Activated CD8-positive, alpha-beta T cell treated with anti-CD3 and anti-CD28 coated beads for 36 hours (primary cell): ENCODE measurements at regions not wholly inside any gene's neighbourhood (a gene's known extent, or its start where the extent isn't known, plus 50 kb on each side); places are given as distances from the start of the nearest gene placed in this dataset.

Source experiments
- ATAC-seq: fragments of 200-7000 bp; cut with Tn5 transposase; one replicate; pipeline ENCODE4 v1.10.0; 2021; ENCODE audit warnings: mild to moderate bottlenecking, moderate library complexity
- CTCF ChIA-PET: fragments of 350-600 bp; sonication (Branson Sonifier 250); formaldehyde crosslinking; loops from one replicate; lab custom pipeline; 2021; ENCODE audit warnings: antibody characterized with exemption; lab: Charles Lee
- POLR2A ChIA-PET: fragments of 350-600 bp; sonication (Branson Sonifier 250); formaldehyde crosslinking; loops from one replicate; lab custom pipeline; 2021; ENCODE audit warnings: antibody characterized with exemption; lab: Charles Lee
- DNase-seq: peaks from one replicate; pipeline ENCODE4 v3.0.0-alpha.2; 2020
- H3K27ac Mint-ChIP-seq: one replicate; pipeline ENCODE4 v1.8.0; 2021; ENCODE audit warnings: mild to moderate bottlenecking, mixed read lengths
- H3K27me3 Mint-ChIP-seq: one replicate; pipeline ENCODE4 v1.8.0; 2021; ENCODE audit warnings: mixed read lengths
- H3K36me3 Mint-ChIP-seq: one replicate; pipeline ENCODE4 v1.8.0; 2021; ENCODE audit warnings: low read depth, mixed read lengths
- H3K4me1 Mint-ChIP-seq: one replicate; pipeline ENCODE4 v1.8.0; 2021; ENCODE audit warnings: low read depth, mixed read lengths
- H3K4me3 Mint-ChIP-seq: one replicate; pipeline ENCODE4 v1.8.0; 2021; ENCODE audit warnings: mild to moderate bottlenecking, moderate library complexity, mixed read lengths
- H3K9me3 Mint-ChIP-seq: one replicate; pipeline ENCODE4 v1.8.0; 2021; ENCODE audit warnings: mixed read lengths
- intact Hi-C: fragments of 100-400 bp; cut with micrococcal nuclease; formaldehyde crosslinking; loops from one replicate; pipeline ENCODE4 v1.10.0; 2022
- TF ChIP-seq, protein P1 (sequence below): fragments of 200-600 bp; IDR thresholded peaks from one replicate; pipeline ENCODE4 v1.8.0; 2022; ENCODE audit warnings: antibody characterized with exemption, mild to moderate bottlenecking

DNA sequence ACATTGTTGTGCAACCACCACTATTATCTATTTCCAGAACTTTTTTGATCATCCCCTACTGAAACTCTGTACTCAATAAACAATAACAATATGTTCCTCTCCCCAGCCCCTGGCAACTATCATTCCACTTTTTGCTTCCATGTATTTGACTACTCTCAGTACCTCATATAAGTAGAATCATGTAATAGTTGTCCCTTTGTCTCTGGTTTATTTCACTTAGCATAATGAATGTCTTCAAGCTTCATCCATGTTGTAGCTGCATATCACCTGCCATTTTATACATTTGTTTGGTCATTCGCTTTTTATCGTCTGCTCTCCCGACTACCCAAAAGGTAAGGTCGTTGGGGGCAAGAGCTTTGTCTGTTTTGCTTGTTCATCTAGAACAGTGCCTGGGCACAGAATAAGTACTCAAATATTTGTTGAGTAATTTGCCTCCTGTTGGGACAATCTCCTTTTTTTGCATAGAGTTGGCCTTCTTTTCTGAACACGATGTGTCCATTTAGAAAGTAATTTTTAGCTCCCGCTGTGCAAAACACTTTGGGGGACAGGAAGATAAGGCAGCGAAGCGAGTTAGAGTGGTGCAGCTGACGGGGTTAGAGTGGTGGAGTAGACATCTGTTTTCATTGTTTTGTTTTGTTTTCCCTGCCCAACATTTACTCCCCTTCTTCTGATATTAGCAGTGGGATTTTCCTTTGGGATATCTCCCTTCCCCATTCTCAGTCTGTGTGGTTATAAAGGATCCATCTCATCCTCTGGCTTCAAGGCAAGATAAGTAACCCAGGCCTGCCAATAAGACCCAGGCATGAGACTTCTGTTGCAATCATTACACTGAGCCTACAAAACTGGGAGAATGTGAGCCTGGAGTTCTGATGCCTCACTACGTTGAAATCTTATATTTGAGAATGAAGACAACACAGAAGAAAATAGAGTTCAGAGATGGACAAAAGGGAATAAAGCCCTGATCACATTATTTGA is 83.4 kb upstream of the RNU6-1 start:
- ChIA-PET POLR2A (no interaction called here), CTCF (no interaction called here)
- peaks cover 1% of the 10 kb centered on the region for H3K9me3 Mint-ChIP-seq
- TF ChIP-seq, protein P1, sequence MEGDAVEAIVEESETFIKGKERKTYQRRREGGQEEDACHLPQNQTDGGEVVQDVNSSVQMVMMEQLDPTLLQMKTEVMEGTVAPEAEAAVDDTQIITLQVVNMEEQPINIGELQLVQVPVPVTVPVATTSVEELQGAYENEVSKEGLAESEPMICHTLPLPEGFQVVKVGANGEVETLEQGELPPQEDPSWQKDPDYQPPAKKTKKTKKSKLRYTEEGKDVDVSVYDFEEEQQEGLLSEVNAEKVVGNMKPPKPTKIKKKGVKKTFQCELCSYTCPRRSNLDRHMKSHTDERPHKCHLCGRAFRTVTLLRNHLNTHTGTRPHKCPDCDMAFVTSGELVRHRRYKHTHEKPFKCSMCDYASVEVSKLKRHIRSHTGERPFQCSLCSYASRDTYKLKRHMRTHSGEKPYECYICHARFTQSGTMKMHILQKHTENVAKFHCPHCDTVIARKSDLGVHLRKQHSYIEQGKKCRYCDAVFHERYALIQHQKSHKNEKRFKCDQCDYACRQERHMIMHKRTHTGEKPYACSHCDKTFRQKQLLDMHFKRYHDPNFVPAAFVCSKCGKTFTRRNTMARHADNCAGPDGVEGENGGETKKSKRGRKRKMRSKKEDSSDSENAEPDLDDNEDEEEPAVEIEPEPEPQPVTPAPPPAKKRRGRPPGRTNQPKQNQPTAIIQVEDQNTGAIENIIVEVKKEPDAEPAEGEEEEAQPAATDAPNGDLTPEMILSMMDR: no peak
- no peaks in the 10 kb centered on the region for H3K4me1 Mint-ChIP-seq
- no peaks in the 10 kb centered on the region for H3K36me3 Mint-ChIP-seq
- H3K27ac Mint-ChIP-seq: no peak overlapping the region
- no peak for DNase-seq
- ATAC-seq: no peak
- no peak overlapping the region for H3K4me3 Mint-ChIP-seq
- H3K27me3 Mint-ChIP-seq: no peaks in the 10 kb centered on the region
- intact Hi-C loops: no loop called here

DNA sequence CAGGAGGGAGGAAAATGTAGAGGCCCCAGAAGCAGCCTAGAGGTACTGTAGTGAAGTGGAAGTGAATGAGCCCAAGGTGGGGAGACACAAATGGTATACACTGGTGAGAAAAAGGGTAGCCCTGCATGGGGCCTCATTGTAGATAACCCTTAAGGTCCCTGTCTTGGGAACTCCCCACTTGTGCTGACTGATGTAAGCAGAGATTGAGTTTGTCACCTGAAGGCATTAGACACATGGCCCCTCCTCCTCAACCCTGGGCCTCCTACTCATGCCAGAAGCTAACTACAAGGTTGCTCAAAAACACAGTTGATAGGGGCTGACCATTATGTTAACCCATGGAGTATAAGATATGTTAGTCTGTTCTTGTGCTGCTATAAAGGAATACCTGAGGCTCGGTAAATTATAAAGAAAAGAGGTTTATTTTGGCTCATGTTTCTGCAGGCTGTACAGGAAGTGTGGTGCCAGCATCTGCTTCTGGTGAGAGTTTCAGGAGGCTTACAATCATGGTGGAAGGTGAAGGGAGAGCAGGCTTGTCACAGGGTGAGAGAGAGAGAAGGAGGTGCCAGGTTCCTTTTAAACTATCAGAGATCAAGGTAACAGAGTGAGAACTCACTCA is 84.6 kb upstream of the RNU6-1 start:
- ChIA-PET POLR2A (no interaction called here), CTCF (no interaction called here)
- H3K4me3 Mint-ChIP-seq: no peak overlapping the region
- no peaks in the 10 kb centered on the region for H3K36me3 Mint-ChIP-seq
- TF ChIP-seq, protein P1: no peak
- H3K9me3 Mint-ChIP-seq: peaks cover 1% of the 10 kb centered on the region
- DNase-seq (no peak), ATAC-seq (peak; percentile 27)
- no peaks in the 10 kb centered on the region for H3K27me3 Mint-ChIP-seq
- intact Hi-C loops: no loop called here
- H3K4me1 Mint-ChIP-seq: no peaks in the 10 kb centered on the region
- H3K27ac Mint-ChIP-seq: no peak overlapping the region

DNA sequence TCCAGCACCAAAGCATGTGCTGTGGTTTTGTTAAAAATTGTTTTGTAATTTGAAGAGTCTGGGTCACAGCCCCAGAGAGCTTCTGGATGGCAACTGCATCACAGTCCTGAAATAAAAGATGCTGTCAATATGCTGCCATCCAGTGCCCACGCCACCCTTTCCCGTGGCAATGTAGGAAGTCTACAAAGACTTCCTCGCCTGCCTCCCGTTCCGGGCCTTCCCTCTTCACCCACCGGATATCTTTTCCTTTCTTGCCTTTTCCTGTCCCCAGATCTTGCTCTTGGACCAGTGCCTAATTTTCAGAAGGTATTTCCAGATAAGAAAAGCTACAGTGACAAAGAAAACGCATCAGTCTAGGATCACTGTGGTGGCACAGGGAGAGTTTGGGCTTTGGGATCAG is 85.3 kb upstream of the RNU6-1 start:
- intact Hi-C loops: no loop called here
- DNase-seq: no peak
- Mint-ChIP-seq H3K9me3 (peaks cover 1% of the 10 kb centered on the region), H3K36me3 (no peaks in the 10 kb centered on the region), H3K4me1 (no peaks in the 10 kb centered on the region), H3K27ac (no peak overlapping the region), H3K4me3 (no peak overlapping the region), H3K27me3 (no peaks in the 10 kb centered on the region)
- ChIA-PET CTCF (interaction anchor here (0.8 kb wide), 1 partner anchor 21 kb away, joined by 3 read pairs; no protein-coding TSS in a partner anchor), POLR2A (no interaction called here)
- TF ChIP-seq, protein P1: no peak
- ATAC-seq: no peak

DNA sequence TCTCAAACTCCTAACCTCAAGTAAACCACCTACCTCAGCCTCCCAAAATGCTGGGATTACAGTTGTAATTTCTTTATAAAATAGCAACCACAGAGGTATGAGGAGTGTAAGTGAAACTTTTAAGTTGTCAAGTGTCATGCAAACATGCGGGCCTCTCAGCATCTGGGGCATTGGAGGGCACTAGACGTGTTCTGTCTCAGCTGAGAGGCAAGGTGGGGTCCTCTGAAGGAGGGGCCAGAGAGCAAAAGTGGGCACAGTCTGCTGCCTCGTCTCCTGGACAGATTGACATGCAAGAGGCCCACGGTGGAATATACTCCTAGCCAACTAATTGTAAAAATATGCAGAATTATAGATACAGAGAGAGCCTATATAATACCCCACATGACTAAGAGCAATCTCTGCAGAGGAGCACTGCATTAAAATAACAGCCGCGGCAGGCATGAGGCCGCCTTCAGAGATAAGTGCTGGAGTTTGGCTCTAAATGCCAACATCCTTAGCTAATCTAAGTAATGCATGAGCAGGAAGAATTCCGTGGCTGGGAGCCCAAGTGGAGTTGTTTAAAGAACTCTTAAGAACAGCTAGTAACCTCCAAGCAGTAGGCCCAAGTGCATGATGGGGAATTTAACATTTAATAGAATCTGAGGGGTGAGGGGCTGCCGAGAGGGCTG is 87.8 kb upstream of the RNU6-1 start:
- Mint-ChIP-seq H3K36me3 (no peaks in the 10 kb centered on the region), H3K9me3 (peaks cover 1% of the 10 kb centered on the region), H3K4me3 (no peak overlapping the region), H3K27ac (no peak overlapping the region), H3K27me3 (no peaks in the 10 kb centered on the region), H3K4me1 (no peaks in the 10 kb centered on the region)
- TF ChIP-seq, protein P1: no peak
- ChIA-PET CTCF (no interaction called here), POLR2A (no interaction called here)
- ATAC-seq (no peak), DNase-seq (no peak)
- intact Hi-C loops: no loop called here
